HG02884 (cell line): ENCODE measurements at regions not wholly inside any gene's neighbourhood (a gene's known extent, or its start where the extent isn't known, plus 50 kb on each side); places are given as distances from the start of the nearest gene placed in this dataset.

Experiments
- ATAC-seq: cut with Tn5 transposase; IDR thresholded peaks from one replicate; pipeline ENCODE4 v1.9.1; 2021; ENCODE audit warnings: mild to moderate bottlenecking, moderate library complexity; ENCODE audit not compliant: unreplicated experiment

DNA sequence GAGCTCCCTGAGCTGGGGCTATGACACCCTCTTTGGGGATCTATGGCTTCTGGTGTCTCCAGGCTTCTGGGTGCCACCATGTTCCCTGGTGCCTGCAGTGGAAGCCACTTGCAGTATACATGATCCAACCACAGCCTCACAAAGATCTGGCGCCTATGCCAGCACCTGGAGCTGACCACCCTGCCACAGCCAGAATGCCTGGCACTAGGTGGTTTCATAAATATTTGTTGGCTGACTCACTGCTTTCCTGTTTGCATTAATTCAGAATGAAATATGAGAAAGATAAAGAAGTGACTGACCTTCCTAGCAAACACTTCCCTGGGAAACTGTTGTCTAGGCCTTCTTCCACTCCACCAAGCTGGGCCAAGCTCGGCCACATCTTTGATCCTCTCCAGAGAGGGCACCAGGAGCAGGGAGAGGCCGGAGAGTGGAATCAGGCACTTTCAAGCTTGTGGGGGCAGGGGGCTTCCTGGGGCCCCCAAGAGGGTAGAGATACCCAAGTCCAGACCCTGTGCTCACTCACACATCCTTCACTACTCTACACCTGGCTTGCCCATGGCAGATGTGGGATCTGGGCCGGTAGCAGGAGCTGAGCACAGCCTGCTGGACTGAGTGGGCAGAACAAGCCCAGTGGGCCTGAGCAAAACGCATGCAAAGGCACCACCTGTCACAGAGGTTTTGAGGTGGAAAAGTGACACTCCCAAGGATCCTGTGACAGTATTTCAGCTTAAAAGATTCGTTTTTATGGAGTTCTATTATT, 565.7 kb downstream of the SLC4A3 start:
- ATAC-seq, result no peak

DNA sequence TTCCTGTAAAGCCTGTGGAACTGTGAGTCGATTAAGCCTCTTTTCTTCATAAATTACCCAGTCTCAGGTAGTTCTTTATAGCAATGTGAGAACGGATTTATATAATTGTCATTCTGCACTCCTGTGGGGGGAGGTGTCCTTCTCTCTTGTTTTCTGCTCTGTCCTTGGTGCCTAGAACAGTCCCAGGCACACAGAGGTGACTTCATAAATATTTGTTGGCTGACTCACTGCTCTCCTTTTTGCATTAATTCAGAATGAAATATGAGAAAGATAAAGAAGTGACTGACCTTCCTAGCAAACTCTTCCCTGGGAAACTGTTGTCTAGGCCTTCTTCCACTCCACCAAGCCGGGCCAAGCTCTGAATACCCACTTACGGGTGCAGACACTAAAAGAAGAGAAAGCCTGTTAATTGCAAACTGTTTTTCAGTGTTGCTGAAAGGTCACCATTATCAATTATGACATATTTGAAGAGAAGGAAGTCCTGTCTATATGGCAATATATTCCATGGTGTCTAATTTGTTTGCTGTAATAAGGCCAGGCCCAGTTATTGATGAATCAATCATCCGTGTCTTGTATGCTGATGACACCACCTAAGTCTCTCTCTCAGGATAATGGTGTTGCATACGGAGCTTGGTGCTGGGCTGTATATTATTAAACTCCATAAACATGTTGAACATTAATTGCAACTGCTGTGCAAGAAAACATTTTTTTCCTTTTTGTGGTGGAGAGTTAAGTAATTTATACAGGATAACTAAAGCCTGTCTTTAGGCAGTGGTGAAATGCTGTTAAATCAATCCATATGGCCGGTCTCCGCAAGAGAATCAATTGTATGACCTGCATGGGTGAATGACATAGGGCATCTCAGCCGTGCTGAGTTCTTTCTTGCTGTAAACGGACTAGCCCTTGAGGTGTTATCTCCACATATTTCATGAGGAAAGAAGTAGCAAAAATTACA, 567.5 kb downstream of the SLC4A3 start:
- no peak for ATAC-seq

GRCh38 chr2:220198896-220199295, 571.5 kb downstream of the SLC4A3 start:
- ATAC-seq, result no peak

DNA sequence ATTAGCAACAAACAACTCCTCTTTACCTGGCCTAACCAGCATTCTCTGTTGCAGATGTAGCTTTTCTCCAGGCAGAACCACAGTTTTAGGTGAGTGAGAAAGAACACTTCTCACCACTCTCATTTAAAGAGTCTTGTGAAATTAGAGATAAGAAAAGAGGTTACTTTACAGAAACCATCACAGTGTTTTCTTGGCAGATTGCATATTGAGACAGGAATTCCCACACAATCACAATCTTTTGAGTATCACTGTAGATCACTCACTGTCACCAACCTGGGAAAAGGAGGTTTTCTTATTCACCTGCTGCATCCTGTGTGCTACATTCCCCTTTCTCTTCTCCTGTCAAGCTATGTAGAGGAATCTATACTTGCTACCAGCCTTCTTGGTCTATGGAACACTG, 574.6 kb downstream of the SLC4A3 start:
- ATAC-seq, result no peak

DNA sequence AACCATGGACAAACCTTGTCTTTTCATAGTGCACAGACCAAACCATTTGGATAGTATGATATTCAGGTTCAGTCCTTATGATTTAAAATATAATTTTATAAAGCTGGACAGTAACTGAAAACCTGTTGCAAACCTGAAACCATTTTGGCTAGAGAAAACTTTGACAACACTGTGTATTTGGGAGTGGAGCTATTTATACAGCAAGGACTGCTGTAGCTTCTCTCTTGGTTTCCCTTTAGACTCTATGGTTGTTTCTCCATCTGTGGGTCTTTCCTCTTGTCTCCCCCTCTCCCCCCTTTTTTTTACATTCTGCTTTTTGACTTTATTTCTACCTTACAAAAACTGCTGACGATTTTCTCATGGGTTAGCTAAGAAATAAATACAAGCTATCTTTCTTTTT, 581.7 kb downstream of the SLC4A3 start:
- no peak for ATAC-seq

DNA sequence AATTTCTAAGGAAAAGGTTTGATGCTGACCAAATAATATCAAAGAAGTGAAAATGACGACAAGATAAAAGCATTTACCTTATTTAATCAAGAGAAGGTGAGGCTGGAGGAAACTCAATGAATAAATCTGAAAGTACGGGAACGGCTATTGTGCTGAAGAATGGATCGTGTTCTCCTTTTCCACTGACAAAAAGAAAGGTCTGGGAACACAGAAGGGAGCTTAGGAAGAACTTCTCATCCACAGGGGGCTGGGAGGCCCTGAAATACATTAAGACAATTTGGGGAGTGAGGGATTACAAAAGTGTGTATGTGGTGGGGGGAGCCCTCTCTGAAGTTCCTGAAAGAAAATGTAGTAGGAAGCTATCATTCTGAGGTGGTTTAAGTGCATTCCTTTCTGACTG, 582.3 kb downstream of the SLC4A3 start:
- no peak for ATAC-seq

- no peak for ATAC-seq
These were observed 585.1 kb downstream of the SLC4A3 start for GRCh38 chr2:220212296-220213080.

DNA sequence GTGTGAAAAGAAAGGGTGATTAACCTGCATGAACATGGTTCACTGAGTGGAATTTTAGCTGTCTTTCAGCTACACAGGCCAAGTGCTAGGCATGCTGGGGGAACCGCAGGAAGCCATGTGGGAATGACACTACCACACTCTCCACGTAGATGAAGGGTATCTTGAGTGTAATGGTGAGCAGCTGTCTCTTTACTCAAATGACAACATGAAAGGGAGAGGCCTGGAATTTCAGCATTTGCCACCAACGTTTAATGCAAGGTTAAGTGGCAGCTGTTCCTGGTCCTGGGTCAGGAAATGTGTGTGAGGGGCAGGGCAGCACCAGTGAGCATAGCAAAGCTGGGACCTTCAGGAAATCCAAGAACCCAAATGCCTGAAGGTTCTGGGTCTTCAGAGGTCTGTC, 588.4 kb downstream of the SLC4A3 start:
- no peak for ATAC-seq

DNA sequence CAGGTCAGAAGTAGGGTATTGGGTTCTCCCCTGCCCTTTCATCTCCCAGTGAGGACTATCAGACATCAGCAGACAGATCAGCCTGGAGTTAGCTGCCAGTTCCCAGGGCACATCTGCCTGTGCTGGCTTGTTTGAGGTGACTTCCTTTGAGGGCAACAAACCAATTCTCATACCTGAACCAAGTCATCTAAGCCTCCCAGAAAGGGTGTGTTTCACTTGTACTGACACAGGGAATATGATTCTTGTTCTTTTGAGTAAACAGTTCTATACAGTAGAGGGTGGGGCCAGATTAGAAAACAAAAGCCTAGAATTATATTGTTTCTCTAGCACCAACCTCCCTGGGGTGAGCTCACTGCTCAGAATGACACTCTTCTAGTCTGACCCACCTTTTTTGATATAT, 591.9 kb downstream of the SLC4A3 start:
- no peak for ATAC-seq

- no peak for ATAC-seq
These were observed 592.6 kb downstream of the SLC4A3 start for GRCh38 chr2:220220009-220220408.

GRCh38 chr2:220221992-220222391, 594.6 kb downstream of the SLC4A3 start:
- ATAC-seq, result no peak

DNA sequence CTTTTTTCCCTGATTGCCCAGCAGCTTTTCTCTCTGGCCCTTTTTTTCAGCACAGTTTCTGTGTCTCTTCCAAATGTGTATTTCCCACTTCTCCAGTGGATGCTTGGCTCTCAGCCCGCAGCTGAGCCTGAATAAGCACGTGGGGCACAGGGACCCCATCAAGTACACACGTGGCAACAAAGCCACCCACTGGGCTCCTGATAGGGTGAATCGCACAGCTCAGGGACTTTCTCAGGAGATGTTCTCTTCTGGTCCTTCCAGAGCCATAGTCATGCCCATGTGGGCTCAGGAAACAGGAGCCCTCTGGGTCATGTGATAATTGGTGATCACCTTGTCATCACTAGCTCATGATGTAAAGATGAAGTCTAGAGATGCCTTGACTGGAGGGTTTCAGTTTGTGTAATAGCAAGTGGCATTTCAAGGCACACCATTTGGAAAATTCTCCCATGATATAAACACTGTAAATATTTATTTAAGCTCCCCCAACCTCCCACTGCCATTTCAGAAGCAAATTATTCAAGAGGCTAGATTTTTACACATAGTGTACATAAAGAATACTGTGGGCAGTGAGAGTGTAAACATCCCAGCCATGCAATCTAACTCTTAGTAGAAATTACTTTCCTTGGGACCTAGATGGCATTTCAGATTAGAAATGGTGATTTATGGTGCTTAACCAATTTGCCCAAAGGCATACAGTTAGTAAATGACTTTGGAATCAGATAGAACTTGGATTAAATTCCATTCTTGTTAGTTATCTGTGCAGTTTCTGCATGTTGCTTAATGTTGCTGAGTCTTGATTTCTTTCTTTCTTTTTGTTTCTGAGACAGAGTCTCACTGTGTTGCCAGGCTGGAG, 597.5 kb downstream of the SLC4A3 start:
- ATAC-seq, result no peak

DNA sequence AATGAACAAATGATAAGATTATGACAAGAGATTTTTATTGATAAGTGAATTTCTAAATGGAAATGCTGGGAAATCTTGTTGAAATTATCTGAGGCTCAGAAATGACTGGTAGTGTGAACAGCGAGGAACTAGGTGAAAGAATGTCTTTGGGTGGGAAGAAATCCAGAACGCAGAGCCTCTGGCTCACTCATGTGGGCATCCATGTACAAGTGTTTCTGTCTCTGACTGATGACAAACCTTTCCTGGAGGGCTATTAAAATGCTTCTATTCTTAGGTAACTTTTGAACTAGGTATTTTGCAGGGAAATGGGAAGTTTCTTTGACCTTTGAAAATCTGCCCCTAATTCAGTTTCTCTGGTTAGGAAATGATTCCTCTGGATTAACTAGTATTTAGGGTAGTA, 598.6 kb downstream of the SLC4A3 start:
- no peak for ATAC-seq

GRCh38 chr2:220226546-220226945, 599.1 kb downstream of the SLC4A3 start:
- no peak for ATAC-seq

DNA sequence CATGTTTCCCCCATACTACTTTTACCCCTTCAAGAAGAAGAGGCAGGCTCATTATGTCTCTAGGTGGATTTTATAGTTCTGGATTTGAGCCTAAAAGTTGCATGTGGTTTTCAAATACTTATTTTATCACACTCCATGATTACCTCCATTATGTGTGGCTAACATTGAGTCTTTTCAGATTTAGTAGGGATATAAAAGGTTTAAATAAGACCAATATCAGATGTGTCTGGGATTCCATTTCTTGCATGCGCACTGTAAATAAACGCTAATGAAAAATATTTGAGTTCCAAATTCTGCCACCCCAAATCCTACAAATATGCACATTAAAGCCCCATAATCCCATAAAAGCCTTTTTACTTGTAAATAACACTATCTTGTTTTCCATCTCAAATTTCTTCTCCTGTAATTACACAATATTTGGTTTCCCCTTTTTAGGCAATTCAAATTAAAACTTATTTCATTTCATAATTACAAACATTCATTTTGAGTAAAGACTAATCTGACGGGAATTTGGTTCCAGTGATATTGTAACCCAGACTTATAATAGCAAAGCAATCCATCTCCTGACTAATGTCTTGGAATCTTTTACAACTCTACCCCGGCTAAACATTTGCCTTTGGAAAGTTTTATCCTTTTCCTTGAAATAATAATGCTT, 600.0 kb downstream of the SLC4A3 start:
- ATAC-seq, result no peak

DNA sequence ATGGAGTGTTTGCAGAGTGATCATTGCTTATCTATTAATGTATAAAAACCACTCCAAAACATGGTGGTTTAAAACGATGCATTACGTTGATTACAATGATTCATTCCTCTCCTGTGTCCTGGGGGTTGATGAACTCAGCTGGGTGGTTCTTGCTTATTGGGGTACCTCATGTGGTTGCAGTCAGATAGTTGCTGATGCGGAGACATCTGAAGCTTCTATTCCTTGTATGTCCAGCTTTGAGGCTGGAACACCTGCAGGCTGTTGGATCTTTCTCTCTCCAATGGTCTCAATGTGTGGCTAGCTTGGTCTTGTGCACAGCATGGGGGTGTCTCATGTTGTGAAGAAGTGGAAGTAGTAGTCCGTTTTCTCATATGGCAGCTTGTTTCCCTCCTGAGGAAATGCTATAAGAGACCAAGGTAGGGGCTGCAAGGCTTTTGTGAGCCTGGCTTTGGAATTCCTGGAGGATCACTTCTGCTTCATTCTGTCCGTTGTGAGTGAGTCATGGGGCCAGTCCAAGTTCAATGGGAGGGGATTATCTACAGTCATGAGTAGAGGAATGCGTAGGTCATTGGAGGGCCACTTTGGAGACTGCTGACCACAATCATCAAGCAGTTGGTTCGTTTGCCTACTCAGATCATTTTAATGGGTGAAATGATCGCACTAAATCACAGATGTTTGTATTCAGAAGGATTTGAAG, 601.0 kb downstream of the SLC4A3 start:
- no peak for ATAC-seq

DNA sequence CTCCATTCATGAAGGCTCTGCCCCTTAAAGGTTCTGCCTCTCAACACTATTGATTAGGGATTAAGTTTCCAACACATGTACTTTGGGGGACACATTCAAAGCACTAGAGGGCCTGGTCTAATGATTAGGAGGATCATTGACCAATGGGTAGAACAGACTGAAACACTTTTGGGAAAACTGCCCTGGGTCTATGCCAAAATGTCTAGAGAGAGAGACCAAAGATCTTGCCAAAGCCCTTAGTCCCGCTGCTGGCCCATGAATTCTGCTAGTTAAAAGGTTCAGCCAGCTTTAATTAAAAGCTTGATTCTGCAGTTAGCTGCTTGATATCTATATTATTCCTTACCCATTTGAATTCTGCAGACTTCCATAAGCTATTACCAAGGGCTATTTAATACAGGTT, 613.2 kb downstream of the SLC4A3 start:
- ATAC-seq, result no peak

- no peak for ATAC-seq
These were observed 614.0 kb downstream of the SLC4A3 start for GRCh38 chr2:220241423-220241822.

GRCh38 chr2:220243571-220243970, 616.1 kb downstream of the SLC4A3 start:
- ATAC-seq, result no peak
